ENCODE measurements at regions not wholly inside any gene's neighbourhood (a gene's known extent, or its start where the extent isn't known, plus 50 kb on each side); places are given as distances from the start of the nearest gene placed in this dataset.

DNA sequence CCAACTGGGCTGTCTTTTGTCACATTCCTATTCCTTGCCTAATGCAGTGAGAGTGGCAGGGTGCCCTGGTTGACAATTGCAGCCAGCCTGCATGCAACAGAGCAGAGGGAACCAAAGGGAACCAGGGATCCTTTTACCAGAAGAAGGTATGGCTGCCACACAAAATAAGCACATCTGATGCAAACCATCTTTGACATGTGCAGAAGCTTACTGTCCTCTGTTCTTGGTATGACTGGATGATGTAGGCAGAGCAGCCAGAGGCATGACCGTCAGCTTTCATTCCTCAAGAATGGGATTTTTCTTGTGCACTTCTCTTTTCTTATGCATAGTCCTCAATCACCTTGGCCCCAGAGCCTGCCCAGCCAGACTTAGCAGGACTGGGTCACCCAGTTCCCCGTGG is 116.1 kb downstream of the UQCRFS1 start (continued):
- TF ChIP-seq, protein P1, sequence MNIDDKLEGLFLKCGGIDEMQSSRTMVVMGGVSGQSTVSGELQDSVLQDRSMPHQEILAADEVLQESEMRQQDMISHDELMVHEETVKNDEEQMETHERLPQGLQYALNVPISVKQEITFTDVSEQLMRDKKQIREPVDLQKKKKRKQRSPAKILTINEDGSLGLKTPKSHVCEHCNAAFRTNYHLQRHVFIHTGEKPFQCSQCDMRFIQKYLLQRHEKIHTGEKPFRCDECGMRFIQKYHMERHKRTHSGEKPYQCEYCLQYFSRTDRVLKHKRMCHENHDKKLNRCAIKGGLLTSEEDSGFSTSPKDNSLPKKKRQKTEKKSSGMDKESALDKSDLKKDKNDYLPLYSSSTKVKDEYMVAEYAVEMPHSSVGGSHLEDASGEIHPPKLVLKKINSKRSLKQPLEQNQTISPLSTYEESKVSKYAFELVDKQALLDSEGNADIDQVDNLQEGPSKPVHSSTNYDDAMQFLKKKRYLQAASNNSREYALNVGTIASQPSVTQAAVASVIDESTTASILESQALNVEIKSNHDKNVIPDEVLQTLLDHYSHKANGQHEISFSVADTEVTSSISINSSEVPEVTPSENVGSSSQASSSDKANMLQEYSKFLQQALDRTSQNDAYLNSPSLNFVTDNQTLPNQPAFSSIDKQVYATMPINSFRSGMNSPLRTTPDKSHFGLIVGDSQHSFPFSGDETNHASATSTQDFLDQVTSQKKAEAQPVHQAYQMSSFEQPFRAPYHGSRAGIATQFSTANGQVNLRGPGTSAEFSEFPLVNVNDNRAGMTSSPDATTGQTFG (tag by site-specific recombination; IDR thresholded peaks at IDR 0.05; ENCODE audit: borderline replicate concordance), result no peak
- TF ChIP-seq ZNF202 (tag by site-specific recombination; IDR thresholded peaks at IDR 0.05; ENCODE audit: borderline replicate concordance) (no peak), ZNF621 (tag by site-specific recombination; IDR thresholded peaks at IDR 0.05) (no peak), SP7 (tag by site-specific recombination; IDR thresholded peaks at IDR 0.05) (no peak), KLF10 (tag by site-specific recombination; IDR thresholded peaks at IDR 0.05) (no peak)

DNA sequence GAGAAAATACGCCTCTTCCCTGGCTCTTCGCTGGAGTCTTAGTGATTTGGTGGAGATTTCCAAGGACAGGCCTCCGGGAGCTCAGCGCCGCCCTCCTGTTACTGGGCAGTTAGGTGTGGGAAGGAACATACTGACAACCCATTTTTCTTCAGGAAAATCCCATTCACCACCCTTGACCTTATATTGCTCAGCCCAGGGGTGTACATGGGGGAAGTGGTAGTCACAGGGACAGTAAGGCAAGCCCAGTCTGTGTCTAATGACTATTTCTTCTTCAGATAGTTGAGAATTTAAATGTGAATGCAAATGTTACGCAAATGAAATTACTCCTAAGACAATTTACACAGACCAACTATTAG is 119.4 kb downstream of the UQCRFS1 start:
- Histone ChIP-seq H3K27ac (ENCODE audit: extremely low read depth, low read depth, low read length) (no peak overlapping the region), H3K4me1 (ENCODE audit: control insufficient read depth, insufficient read depth, low read length) (no peaks in the 10 kb centered on the region), H3K9me3 (ENCODE audit: control insufficient read depth, insufficient read depth, low read depth, low read length) (no peaks in the 10 kb centered on the region), H3K4me3 (ENCODE audit: low read depth, low read length) (no peak overlapping the region), H3K36me3 (ENCODE audit: control insufficient read depth in 2 of 2, insufficient read depth in 1 of 2, low read length in 2 of 2) (no peaks in the 10 kb centered on the region)
- POLR2A ChIA-PET, result no interaction called here
- TF ChIP-seq ZNF791 (tag by site-specific recombination; IDR thresholded peaks at IDR 0.05) (no peak), GLI2 (tag by site-specific recombination; IDR thresholded peaks at IDR 0.05; ENCODE audit: borderline replicate concordance, low read depth) (no peak), ZNF341 (tag by site-specific recombination; IDR thresholded peaks at IDR 0.05; ENCODE audit: low read depth) (no peak), ZNF391 (tag by site-specific recombination; IDR thresholded peaks at IDR 0.05; ENCODE audit: borderline replicate concordance, low read depth) (no peak), ZNF37A (tag by site-specific recombination; IDR thresholded peaks at IDR 0.05) (no peak), ZNF140 (tag by site-specific recombination; IDR thresholded peaks at IDR 0.05) (no peak), YY1 (tag by site-specific recombination; IDR thresholded peaks at IDR 0.05) (no peak), ZNF10 (tag by site-specific recombination; IDR thresholded peaks at IDR 0.05) (no peak), ZBTB20 (tag by site-specific recombination; IDR thresholded peaks at IDR 0.05) (no peak), ZNF302 (tag by site-specific recombination; IDR thresholded peaks at IDR 0.05; ENCODE audit: low read depth) (no peak), PRDM1 (tag by site-specific recombination; IDR thresholded peaks at IDR 0.05) (no peak), ZSCAN30 (tag by site-specific recombination; IDR thresholded peaks at IDR 0.05) (no peak), ZNF214 (tag by site-specific recombination; IDR thresholded peaks at IDR 0.05; ENCODE audit: borderline replicate concordance) (no peak), ZNF292 (tag by site-specific recombination; IDR thresholded peaks at IDR 0.05; ENCODE audit: borderline replicate concordance, low read depth) (no peak)
- TF ChIP-seq, protein P2, sequence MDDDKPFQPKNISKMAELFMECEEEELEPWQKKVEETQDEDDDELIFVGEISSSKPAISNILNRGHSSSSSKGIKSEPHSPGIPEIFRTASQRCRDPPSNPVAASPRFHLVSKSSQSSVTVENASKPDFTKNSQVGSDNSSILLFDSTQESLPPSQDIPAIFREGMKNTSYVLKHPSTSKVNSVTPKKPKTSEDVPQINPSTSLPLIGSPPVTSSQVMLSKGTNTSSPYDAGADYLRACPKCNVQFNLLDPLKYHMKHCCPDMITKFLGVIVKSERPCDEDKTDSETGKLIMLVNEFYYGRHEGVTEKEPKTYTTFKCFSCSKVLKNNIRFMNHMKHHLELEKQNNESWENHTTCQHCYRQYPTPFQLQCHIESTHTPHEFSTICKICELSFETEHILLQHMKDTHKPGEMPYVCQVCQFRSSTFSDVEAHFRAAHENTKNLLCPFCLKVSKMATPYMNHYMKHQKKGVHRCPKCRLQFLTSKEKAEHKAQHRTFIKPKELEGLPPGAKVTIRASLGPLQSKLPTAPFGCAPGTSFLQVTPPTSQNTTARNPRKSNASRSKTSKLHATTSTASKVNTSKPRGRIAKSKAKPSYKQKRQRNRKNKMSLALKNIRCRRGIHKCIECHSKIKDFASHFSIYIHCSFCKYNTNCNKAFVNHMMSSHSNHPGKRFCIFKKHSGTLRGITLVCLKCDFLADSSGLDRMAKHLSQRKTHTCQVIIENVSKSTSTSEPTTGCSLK (tag by site-specific recombination; IDR thresholded peaks at IDR 0.05), result no peak
- TF ChIP-seq, protein P3, sequence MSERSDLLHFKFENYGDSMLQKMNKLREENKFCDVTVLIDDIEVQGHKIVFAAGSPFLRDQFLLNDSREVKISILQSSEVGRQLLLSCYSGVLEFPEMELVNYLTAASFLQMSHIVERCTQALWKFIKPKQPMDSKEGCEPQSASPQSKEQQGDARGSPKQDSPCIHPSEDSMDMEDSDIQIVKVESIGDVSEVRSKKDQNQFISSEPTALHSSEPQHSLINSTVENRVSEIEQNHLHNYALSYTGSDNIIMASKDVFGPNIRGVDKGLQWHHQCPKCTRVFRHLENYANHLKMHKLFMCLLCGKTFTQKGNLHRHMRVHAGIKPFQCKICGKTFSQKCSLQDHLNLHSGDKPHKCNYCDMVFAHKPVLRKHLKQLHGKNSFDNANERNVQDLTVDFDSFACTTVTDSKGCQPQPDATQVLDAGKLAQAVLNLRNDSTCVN (tag by site-specific recombination; optimal IDR thresholded peaks at IDR 0.05), result no peak
- TF ChIP-seq, protein P4, sequence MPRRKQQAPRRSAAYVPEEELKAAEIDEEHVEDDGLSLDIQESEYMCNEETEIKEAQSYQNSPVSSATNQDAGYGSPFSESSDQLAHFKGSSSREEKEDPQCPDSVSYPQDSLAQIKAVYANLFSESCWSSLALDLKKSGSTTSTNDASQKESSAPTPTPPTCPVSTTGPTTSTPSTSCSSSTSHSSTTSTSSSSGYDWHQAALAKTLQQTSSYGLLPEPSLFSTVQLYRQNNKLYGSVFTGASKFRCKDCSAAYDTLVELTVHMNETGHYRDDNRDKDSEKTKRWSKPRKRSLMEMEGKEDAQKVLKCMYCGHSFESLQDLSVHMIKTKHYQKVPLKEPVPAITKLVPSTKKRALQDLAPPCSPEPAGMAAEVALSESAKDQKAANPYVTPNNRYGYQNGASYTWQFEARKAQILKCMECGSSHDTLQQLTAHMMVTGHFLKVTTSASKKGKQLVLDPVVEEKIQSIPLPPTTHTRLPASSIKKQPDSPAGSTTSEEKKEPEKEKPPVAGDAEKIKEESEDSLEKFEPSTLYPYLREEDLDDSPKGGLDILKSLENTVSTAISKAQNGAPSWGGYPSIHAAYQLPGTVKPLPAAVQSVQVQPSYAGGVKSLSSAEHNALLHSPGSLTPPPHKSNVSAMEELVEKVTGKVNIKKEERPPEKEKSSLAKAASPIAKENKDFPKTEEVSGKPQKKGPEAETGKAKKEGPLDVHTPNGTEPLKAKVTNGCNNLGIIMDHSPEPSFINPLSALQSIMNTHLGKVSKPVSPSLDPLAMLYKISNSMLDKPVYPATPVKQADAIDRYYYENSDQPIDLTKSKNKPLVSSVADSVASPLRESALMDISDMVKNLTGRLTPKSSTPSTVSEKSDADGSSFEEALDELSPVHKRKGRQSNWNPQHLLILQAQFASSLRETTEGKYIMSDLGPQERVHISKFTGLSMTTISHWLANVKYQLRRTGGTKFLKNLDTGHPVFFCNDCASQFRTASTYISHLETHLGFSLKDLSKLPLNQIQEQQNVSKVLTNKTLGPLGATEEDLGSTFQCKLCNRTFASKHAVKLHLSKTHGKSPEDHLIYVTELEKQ (tag by site-specific recombination; IDR thresholded peaks at IDR 0.05; ENCODE audit: borderline replicate concordance), result no peak
- TF ChIP-seq, protein P5, sequence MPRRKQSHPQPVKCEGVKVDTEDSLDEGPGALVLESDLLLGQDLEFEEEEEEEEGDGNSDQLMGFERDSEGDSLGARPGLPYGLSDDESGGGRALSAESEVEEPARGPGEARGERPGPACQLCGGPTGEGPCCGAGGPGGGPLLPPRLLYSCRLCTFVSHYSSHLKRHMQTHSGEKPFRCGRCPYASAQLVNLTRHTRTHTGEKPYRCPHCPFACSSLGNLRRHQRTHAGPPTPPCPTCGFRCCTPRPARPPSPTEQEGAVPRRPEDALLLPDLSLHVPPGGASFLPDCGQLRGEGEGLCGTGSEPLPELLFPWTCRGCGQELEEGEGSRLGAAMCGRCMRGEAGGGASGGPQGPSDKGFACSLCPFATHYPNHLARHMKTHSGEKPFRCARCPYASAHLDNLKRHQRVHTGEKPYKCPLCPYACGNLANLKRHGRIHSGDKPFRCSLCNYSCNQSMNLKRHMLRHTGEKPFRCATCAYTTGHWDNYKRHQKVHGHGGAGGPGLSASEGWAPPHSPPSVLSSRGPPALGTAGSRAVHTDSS (tag by site-specific recombination; IDR thresholded peaks at IDR 0.05), result no peak
- CTCF ChIA-PET, result interaction anchor here (1.2 to 1.3 kb wide), 2 partner anchors 27 to 169 kb away, joined by 3 to 4 read pairs; no protein-coding TSS in a partner anchor
